SK-N-SH (cell line): ENCODE measurements at regions not wholly inside any gene's neighbourhood (a gene's known extent, or its start where the extent isn't known, plus 50 kb on each side); places are given as distances from the start of the nearest gene placed in this dataset.

Experiments used
- CTCF ChIA-PET: fragments of 300-600, 350-600 bp; formaldehyde crosslinking; extraction: SDS; loops from one replicate; lab custom pipeline; 2021; lab: Yijun Ruan, JAX
- POLR2A ChIA-PET: fragments of 350-600 bp; sonication (Branson Sonifier 250); formaldehyde crosslinking; extraction: SDS; loops from one replicate; lab custom pipeline; 2020; ENCODE audit warnings: antibody characterized with exemption, inconsistent platforms; lab: Yijun Ruan, JAX
- DNase-seq: peaks from one replicate; pipeline ENCODE4 v3.0.0; 2012
- H2AFZ ChIP-seq: fragments of 200-600 bp; sonication (generic); 2 replicates; pipeline ENCODE4 v1.8.1; 2016; ENCODE audit warnings: antibody characterized with exemption, mild to moderate bottlenecking, low read depth
- H3F3A ChIP-seq: fragments of 200-600 bp; sonication (generic); replicated peaks from 2 replicates; pipeline ENCODE3; 2016; ENCODE audit warnings: antibody characterized with exemption, mild to moderate bottlenecking; ENCODE audit not compliant: insufficient read depth
- H3K27ac ChIP-seq, 2 experiments: fragments of 200-500 bp in 1 of 2; fragments of 200-600 bp in 1 of 2; sonication (Bioruptor generic) in 1 of 2; sonication (generic), shearing (Covaris generic) in 1 of 2; 2 replicates each; pipeline versions ENCODE4 v1.5.1 to v1.6.1; 2014 to 2016; ENCODE audit warnings: low read depth in 2 of 2, inconsistent platforms in 1 of 2, low read length in 1 of 2, mild to moderate bottlenecking in 1 of 2, mixed read lengths in 1 of 2
- H3K27me3 ChIP-seq: fragments of 200-600 bp; sonication (generic), shearing (Covaris generic); 2 replicates; pipeline ENCODE4 v1.6.1; 2016; ENCODE audit warnings: mixed run types; ENCODE audit not compliant: insufficient read depth
- H3K36me3 ChIP-seq, 2 experiments: fragments of 200-500 bp in 1 of 2; fragments of 200-600 bp in 1 of 2; sonication (Bioruptor generic) in 1 of 2; sonication (generic) in 1 of 2; replicated peaks in 1 of 2; 2 replicates each; pipeline versions ENCODE3 to v1.5.1; 2014 to 2016; ENCODE audit warnings: low read length in 1 of 2, mild to moderate bottlenecking in 1 of 2; ENCODE audit not compliant: insufficient read depth in 2 of 2, control insufficient read depth in 1 of 2
- H3K4me1 ChIP-seq, 2 experiments: fragments of 200-500 bp in 1 of 2; fragments of 200-600 bp in 1 of 2; sonication (Bioruptor generic) in 1 of 2; sonication (generic), shearing (Covaris generic) in 1 of 2; 2 replicates each; pipeline versions ENCODE4 v1.5.1 to v1.6.1; 2014 to 2016; ENCODE audit warnings: low read depth in 1 of 2, low read length in 1 of 2, mixed run types in 1 of 2; ENCODE audit not compliant: insufficient read depth in 2 of 2, control insufficient read depth in 1 of 2
- H3K4me2 ChIP-seq: fragments of 200-600 bp; sonication (generic), shearing (Covaris generic); 2 replicates; pipeline ENCODE4 v1.6.1; 2017; ENCODE audit warnings: mixed run types
- H3K4me3 ChIP-seq, 2 experiments: fragments of 200-500 bp in 1 of 2; fragments of 200-600 bp in 1 of 2; sonication (Bioruptor generic) in 1 of 2; sonication (generic), shearing (Covaris generic) in 1 of 2; 2 replicates each; pipeline versions ENCODE4 v1.5.1 to v1.8.1; 2014 to 2016; ENCODE audit warnings: low read depth in 2 of 2, inconsistent platforms in 1 of 2, low read length in 1 of 2, mild to moderate bottlenecking in 1 of 2, mixed read lengths in 1 of 2, moderate library complexity in 1 of 2
- H3K79me2 ChIP-seq: fragments of 200-600 bp; sonication (generic); 2 replicates; pipeline ENCODE4 v1.8.1; 2017; ENCODE audit warnings: mild to moderate bottlenecking; ENCODE audit not compliant: insufficient read depth
- H3K9ac ChIP-seq: fragments of 200-600 bp; sonication (generic); 2 replicates; pipeline ENCODE4 v1.6.1; 2017; ENCODE audit warnings: mixed run types
- H3K9me2 ChIP-seq: fragments of 200-600 bp; sonication (generic); 2 replicates; pipeline ENCODE4 v1.6.1; 2017; ENCODE audit warnings: mixed run types
- H3K9me3 ChIP-seq: fragments of 200-600 bp; sonication (generic); 2 replicates; pipeline ENCODE4 v1.6.1; 2017; ENCODE audit warnings: mixed run types, mild to moderate bottlenecking, moderate library complexity
- H4K20me1 ChIP-seq: fragments of 200-600 bp; sonication (generic); 2 replicates; pipeline ENCODE4 v1.6.1; 2017; ENCODE audit warnings: mild to moderate bottlenecking, mixed run types; ENCODE audit not compliant: insufficient read depth
- ELF1 ChIP-seq: IDR thresholded peaks from 2 replicates; pipeline ENCODE4 v1.4.0; 2012
- FOSL2 ChIP-seq: IDR thresholded peaks from 2 replicates; pipeline ENCODE4 v1.4.0; 2012; ENCODE audit warnings: low read depth, mild to moderate bottlenecking, moderate library complexity, borderline replicate concordance
- FOXM1 ChIP-seq: IDR thresholded peaks from 2 replicates; pipeline ENCODE4 v1.4.0; 2012; ENCODE audit warnings: low read depth, mild to moderate bottlenecking
- GATA2 ChIP-seq: sonication (generic); formaldehyde crosslinking; IDR thresholded peaks from 2 replicates; pipeline ENCODE4 v1.5.0; 2020; ENCODE audit warnings: mild to moderate bottlenecking, missing genetic modification reagents
- IRF3 ChIP-seq: fragments of 150-350 bp; IDR thresholded peaks from 2 replicates; pipeline ENCODE4 v1.6.1; 2016; ENCODE audit warnings: mild to moderate bottlenecking, low read depth, low read length
- MEF2A ChIP-seq: IDR thresholded peaks from 2 replicates; pipeline ENCODE4 v1.4.0; 2012; ENCODE audit warnings: low read depth, borderline replicate concordance
- MXI1 ChIP-seq: IDR thresholded peaks from 2 replicates; pipeline ENCODE4 v1.6.1; 2012; ENCODE audit warnings: mild to moderate bottlenecking, low read depth, low read length, improper control_type of control experiment
- NFIC ChIP-seq: IDR thresholded peaks from 2 replicates; pipeline ENCODE4 v1.4.0; 2012; ENCODE audit warnings: borderline replicate concordance
- NRF1 ChIP-seq: IDR thresholded peaks from 2 replicates; pipeline ENCODE4 v1.6.1; 2012; ENCODE audit warnings: low read depth, mild to moderate bottlenecking, low read length
- POLR2AphosphoS5 ChIP-seq: IDR thresholded peaks from 2 replicates; pipeline ENCODE4 v1.6.1; 2012; ENCODE audit warnings: low read depth, low read length
- RAD21 ChIP-seq: IDR thresholded peaks from 2 replicates; pipeline ENCODE4 v1.6.1; 2012; ENCODE audit warnings: mild to moderate bottlenecking, low read length
- RXRA ChIP-seq: IDR thresholded peaks from 2 replicates; pipeline ENCODE4 v1.4.0; 2012; ENCODE audit warnings: low read depth, mild to moderate bottlenecking, borderline replicate concordance
- TAF1 ChIP-seq: IDR thresholded peaks from 2 replicates; pipeline ENCODE4 v1.6.1; 2012; ENCODE audit warnings: low read depth, mild to moderate bottlenecking, low read length, moderate library complexity, borderline replicate concordance
- TCF12 ChIP-seq: IDR thresholded peaks from 2 replicates; pipeline ENCODE4 v1.4.0; 2012
- USF1 ChIP-seq: IDR thresholded peaks from 2 replicates; pipeline ENCODE4 v1.4.0; 2012; ENCODE audit warnings: low read depth, borderline replicate concordance
- USF2 ChIP-seq: fragments of 150-350 bp; IDR thresholded peaks from 2 replicates; pipeline ENCODE4 v1.6.1; 2017; ENCODE audit warnings: antibody characterized with exemption, low read length, low read depth, borderline replicate concordance
- WGBS: methylation state at CpG from one replicate; pipeline ENCODE4 v1.1.6; 2017; ENCODE audit warnings: low lambda C conversion rate; 5-methylcytosine and 5-hydroxymethylcytosine counted together
- TF ChIP-seq, protein P1 (sequence below): fragments of 200-600 bp; sonication (generic); IDR thresholded peaks from 2 replicates; pipeline ENCODE4 v1.6.1; 2017; ENCODE audit warnings: antibody characterized with exemption, mild to moderate bottlenecking, moderate library complexity
- TF ChIP-seq, protein P2 (sequence below): IDR thresholded peaks from 2 replicates; pipeline ENCODE4 v1.4.0; 2012; ENCODE audit warnings: low read depth, borderline replicate concordance
- TF ChIP-seq, protein P3 (sequence below): IDR thresholded peaks from 2 replicates; pipeline ENCODE4; 2012
- TF ChIP-seq, protein P4 (sequence below): IDR thresholded peaks from 2 replicates; pipeline ENCODE4 v1.4.0; 2012; ENCODE audit warnings: low read depth

- no peak overlapping the region for H3K27ac ChIP-seq
- H3K36me3 ChIP-seq, result no peaks in the 10 kb centered on the region
- H3K79me2 ChIP-seq, result no peaks in the 10 kb centered on the region
- TF ChIP-seq MXI1 (no peak), NRF1 (no peak)
- POLR2A ChIA-PET, result no interaction called here
- H3F3A ChIP-seq, result no peaks in the 10 kb centered on the region
- H3K4me3 ChIP-seq, result no peak overlapping the region
- no peaks in the 10 kb centered on the region for H3K9me2 ChIP-seq
- H3K4me2 ChIP-seq, result no peak overlapping the region
- 85% methylated on average over 3 of the region's 3 CpGs for WGBS
- CTCF ChIA-PET, result interaction anchor here (0.5 kb wide), 1 partner anchor 8 kb away, joined by 3 read pairs; no protein-coding TSS in a partner anchor
- H2AFZ ChIP-seq, result no peak overlapping the region
- H3K9ac ChIP-seq, result no peak overlapping the region
- no peaks in the 10 kb centered on the region for H3K4me1 ChIP-seq
- H3K9me3 ChIP-seq, result no peaks in the 10 kb centered on the region
- no peaks in the 10 kb centered on the region for H4K20me1 ChIP-seq
- H3K27me3 ChIP-seq, result no peaks in the 10 kb centered on the region
- no peak for DNase-seq
Measured at GRCh38 chr5:92861531-92862285, 719.3 kb downstream of the NR2F1-AS1 start.

- WGBS, result 80% methylated on average over 2 of the region's 2 CpGs
- H3K27me3 ChIP-seq, result no peaks in the 10 kb centered on the region
- no peaks in the 10 kb centered on the region for H3K4me1 ChIP-seq
- H2AFZ ChIP-seq, result no peak overlapping the region
- no peaks in the 10 kb centered on the region for H3K9me3 ChIP-seq
- H4K20me1 ChIP-seq, result no peaks in the 10 kb centered on the region
- no peak overlapping the region for H3K4me2 ChIP-seq
- H3F3A ChIP-seq, result no peaks in the 10 kb centered on the region
- H3K4me3 ChIP-seq, result no peak overlapping the region
- ChIA-PET POLR2A (no interaction called here), CTCF (interaction anchor here (1.0 kb wide), 1 partner anchor 9 kb away, joined by 3 read pairs; no protein-coding TSS in a partner anchor)
- H3K27ac ChIP-seq, result no peak overlapping the region
- H3K9ac ChIP-seq, result no peak overlapping the region
- H3K36me3 ChIP-seq, result no peaks in the 10 kb centered on the region
- DNase-seq, result no peak
- no peaks in the 10 kb centered on the region for H3K9me2 ChIP-seq
- H3K79me2 ChIP-seq, result no peaks in the 10 kb centered on the region
- TF ChIP-seq FOXM1, result no peak
- no peak for TF ChIP-seq TAF1
- TF ChIP-seq NRF1, result no peak
- TF ChIP-seq NFIC, result no peak
- TF ChIP-seq, protein P1, sequence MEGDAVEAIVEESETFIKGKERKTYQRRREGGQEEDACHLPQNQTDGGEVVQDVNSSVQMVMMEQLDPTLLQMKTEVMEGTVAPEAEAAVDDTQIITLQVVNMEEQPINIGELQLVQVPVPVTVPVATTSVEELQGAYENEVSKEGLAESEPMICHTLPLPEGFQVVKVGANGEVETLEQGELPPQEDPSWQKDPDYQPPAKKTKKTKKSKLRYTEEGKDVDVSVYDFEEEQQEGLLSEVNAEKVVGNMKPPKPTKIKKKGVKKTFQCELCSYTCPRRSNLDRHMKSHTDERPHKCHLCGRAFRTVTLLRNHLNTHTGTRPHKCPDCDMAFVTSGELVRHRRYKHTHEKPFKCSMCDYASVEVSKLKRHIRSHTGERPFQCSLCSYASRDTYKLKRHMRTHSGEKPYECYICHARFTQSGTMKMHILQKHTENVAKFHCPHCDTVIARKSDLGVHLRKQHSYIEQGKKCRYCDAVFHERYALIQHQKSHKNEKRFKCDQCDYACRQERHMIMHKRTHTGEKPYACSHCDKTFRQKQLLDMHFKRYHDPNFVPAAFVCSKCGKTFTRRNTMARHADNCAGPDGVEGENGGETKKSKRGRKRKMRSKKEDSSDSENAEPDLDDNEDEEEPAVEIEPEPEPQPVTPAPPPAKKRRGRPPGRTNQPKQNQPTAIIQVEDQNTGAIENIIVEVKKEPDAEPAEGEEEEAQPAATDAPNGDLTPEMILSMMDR, result no peak
- TF ChIP-seq GATA2 (CRISPR knock-in tag), result no peak
- no peak for TF ChIP-seq TCF12
- TF ChIP-seq, protein P2, sequence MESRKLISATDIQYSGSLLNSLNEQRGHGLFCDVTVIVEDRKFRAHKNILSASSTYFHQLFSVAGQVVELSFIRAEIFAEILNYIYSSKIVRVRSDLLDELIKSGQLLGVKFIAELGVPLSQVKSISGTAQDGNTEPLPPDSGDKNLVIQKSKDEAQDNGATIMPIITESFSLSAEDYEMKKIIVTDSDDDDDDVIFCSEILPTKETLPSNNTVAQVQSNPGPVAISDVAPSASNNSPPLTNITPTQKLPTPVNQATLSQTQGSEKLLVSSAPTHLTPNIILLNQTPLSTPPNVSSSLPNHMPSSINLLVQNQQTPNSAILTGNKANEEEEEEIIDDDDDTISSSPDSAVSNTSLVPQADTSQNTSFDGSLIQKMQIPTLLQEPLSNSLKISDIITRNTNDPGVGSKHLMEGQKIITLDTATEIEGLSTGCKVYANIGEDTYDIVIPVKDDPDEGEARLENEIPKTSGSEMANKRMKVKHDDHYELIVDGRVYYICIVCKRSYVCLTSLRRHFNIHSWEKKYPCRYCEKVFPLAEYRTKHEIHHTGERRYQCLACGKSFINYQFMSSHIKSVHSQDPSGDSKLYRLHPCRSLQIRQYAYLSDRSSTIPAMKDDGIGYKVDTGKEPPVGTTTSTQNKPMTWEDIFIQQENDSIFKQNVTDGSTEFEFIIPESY, result no peak
- no peak for TF ChIP-seq RAD21
- no peak for TF ChIP-seq ELF1
- TF ChIP-seq USF1, result no peak
- no peak for TF ChIP-seq RXRA
- TF ChIP-seq, protein P3, sequence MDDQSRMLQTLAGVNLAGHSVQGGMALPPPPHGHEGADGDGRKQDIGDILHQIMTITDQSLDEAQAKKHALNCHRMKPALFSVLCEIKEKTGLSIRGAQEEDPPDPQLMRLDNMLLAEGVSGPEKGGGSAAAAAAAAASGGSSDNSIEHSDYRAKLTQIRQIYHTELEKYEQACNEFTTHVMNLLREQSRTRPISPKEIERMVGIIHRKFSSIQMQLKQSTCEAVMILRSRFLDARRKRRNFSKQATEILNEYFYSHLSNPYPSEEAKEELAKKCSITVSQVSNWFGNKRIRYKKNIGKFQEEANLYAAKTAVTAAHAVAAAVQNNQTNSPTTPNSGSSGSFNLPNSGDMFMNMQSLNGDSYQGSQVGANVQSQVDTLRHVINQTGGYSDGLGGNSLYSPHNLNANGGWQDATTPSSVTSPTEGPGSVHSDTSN, result no peak
- TF ChIP-seq IRF3, result no peak
- TF ChIP-seq MEF2A, result no peak
- TF ChIP-seq, protein P4, sequence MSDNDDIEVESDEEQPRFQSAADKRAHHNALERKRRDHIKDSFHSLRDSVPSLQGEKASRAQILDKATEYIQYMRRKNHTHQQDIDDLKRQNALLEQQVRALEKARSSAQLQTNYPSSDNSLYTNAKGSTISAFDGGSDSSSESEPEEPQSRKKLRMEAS, result no peak
- no peak for TF ChIP-seq USF2
- TF ChIP-seq FOSL2, result no peak
- TF ChIP-seq POLR2AphosphoS5, result no peak
Measured at GRCh38 chr5:92860061-92860460, 721.0 kb downstream of the NR2F1-AS1 start.
